K562 (cell line): ENCODE measurements at regions not wholly inside any gene's neighbourhood (a gene's known extent, or its start where the extent isn't known, plus 50 kb on each side); places are given as distances from the start of the nearest gene placed in this dataset.

Experiments used
- ATF7 ChIP-seq: fragments of 450-650 bp; IDR thresholded peaks from 2 replicates; pipeline ENCODE4 v1.7.1; 2014; ENCODE audit warnings: mild to moderate bottlenecking, moderate library complexity
- CTCF ChIP-seq, 3 experiments: IDR thresholded peaks in 2 of 3; conservative IDR thresholded peaks in 1 of 3; 2 replicates each; pipeline ENCODE4 v1.5.1; 2011 to 2012; ENCODE audit warnings: low read length in 3 of 3, mild to moderate bottlenecking in 3 of 3, control low read depth in 2 of 3, improper control_type of control experiment in 1 of 3, inconsistent platforms in 1 of 3, low read depth in 1 of 3, mixed read lengths in 1 of 3, moderate library complexity in 1 of 3; ENCODE audit not compliant: insufficient read depth in 2 of 3
- FOXA1 ChIP-seq: fragments of 450-650 bp; IDR thresholded peaks from 2 replicates; pipeline ENCODE4 v1.6.1; 2016; ENCODE audit warnings: mild to moderate bottlenecking, borderline replicate concordance
- MAFF ChIP-seq: IDR thresholded peaks from 2 replicates; pipeline ENCODE4 v1.6.1; 2012; ENCODE audit warnings: low read length, improper control_type of control experiment
- POLR2A ChIP-seq: fragments of 450-650 bp; conservative IDR thresholded peaks from 2 replicates; pipeline ENCODE4 v1.6.1; 2016
- REST ChIP-seq, 2 experiments: fragments of 450-650 bp; formaldehyde crosslinking in 1 of 2; IDR thresholded peaks; 2 replicates each; pipeline versions ENCODE4 v1.4.0 to v1.6.1; 2014 to 2020; ENCODE audit warnings: mild to moderate bottlenecking in 2 of 2, borderline replicate concordance in 1 of 2, low read depth in 1 of 2
- SMARCA4 ChIP-seq: fragments of 450-650 bp; IDR thresholded peaks from 2 replicates; pipeline ENCODE4 v1.6.1; 2016
- STAG1 ChIP-seq: sonication (generic); formaldehyde crosslinking; IDR thresholded peaks from 2 replicates; pipeline ENCODE4 v1.5.0; 2020; ENCODE audit warnings: missing genetic modification reagents, borderline replicate concordance
- ZNF232 ChIP-seq: sonication (generic); formaldehyde crosslinking; IDR thresholded peaks from 2 replicates; pipeline ENCODE4 v1.8.0; 2022; ENCODE audit warnings: mild to moderate bottlenecking, missing genetic modification reagents
- ZNF699 ChIP-seq: fragments of 250-450 bp; sonication (Bioruptor Pico); IDR thresholded peaks from 2 replicates; pipeline ENCODE4 v1.8.0; 2021; ENCODE audit warnings: mild to moderate bottlenecking, moderate library complexity; ENCODE audit not compliant: insufficient replicate concordance
- ZNF76 ChIP-seq: fragments of 250-450 bp; sonication (Bioruptor Pico); IDR thresholded peaks from 2 replicates; pipeline ENCODE4 v1.4.0; 2020; ENCODE audit warnings: mild to moderate bottlenecking, moderate library complexity, borderline replicate concordance

GRCh38 chr13:85589021-85589420 is 210.2 kb downstream of the SLITRK6 start:
- TF ChIP-seq POLR2A, result no peak
- TF ChIP-seq ATF7, result no peak
- TF ChIP-seq FOXA1, result no peak
- TF ChIP-seq ZNF76, result no peak
- no peak for TF ChIP-seq ZNF699 (CRISPR knock-in tag)
- TF ChIP-seq STAG1, result no peak
- TF ChIP-seq REST (IDR thresholded peaks at IDR 0.05; ENCODE audit: borderline replicate concordance), result no peak
- TF ChIP-seq REST (CRISPR knock-in tag; IDR thresholded peaks at IDR 0.05; ENCODE audit: low read depth), result no peak
- no peak for TF ChIP-seq CTCF (IDR thresholded peaks at IDR 0.05 in 2 of 3, conservative IDR thresholded peaks at IDR 0.05 in 1 of 3; ENCODE audit: insufficient read depth in 2 of 3, low read depth in 1 of 3, low read length in 3 of 3)
- TF ChIP-seq ZNF232 (CRISPR knock-in tag), result no peak
- TF ChIP-seq SMARCA4, result no peak
- TF ChIP-seq MAFF, result no peak
